Activated gamma-delta T cell treated with Interleukin-2 at 50 U/mL for 16 hours (primary cell): ENCODE measurements at regions not wholly inside any gene's neighbourhood (a gene's known extent, or its start where the extent isn't known, plus 50 kb on each side); places are given as distances from the start of the nearest gene placed in this dataset.

Experiments
- DNase-seq: peaks from one replicate; pipeline ENCODE4 v3.0.0-alpha.2; 2020

DNA sequence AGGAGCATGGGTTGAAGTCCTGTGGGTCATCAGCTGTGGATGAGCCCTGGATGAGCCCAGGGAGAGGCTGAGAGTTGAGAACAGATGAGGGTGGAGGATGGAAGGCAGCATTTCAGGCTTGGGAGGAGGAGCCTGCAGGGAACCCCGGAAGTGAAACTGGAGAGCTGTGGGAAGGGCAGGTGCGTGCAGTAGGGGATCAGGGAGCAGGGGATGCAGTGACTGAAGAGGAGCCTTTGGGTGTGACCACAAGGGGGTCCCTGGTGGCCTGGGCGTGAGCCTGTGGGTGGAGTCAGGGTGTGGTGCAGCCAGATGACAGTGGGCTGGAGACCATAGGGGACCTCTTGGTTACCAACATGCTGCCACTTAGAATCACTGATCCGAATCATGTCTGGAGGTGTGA is 115.5 kb downstream of the PAPOLA start:
- no peak for DNase-seq

DNA sequence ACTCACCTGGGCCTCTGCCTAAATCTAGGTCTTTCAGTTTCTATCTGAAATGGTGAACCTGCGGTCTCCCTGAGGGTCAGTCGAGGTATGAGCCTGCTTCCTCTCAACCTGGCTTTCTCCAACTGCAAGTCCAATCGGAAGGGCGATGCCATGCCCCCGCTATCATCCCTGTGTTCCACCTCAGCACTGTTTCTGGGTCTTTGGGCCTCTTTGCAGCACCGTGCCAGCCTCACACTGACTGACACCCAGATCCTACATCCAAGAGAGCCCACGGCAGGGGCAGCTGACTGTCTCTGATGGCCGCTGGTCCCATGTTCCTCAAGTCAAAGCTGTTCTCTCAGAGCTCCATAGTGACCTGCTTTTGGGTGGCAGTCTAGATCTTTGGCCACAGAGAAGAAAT is 120.7 kb downstream of the PAPOLA start:
- no peak for DNase-seq

DNA sequence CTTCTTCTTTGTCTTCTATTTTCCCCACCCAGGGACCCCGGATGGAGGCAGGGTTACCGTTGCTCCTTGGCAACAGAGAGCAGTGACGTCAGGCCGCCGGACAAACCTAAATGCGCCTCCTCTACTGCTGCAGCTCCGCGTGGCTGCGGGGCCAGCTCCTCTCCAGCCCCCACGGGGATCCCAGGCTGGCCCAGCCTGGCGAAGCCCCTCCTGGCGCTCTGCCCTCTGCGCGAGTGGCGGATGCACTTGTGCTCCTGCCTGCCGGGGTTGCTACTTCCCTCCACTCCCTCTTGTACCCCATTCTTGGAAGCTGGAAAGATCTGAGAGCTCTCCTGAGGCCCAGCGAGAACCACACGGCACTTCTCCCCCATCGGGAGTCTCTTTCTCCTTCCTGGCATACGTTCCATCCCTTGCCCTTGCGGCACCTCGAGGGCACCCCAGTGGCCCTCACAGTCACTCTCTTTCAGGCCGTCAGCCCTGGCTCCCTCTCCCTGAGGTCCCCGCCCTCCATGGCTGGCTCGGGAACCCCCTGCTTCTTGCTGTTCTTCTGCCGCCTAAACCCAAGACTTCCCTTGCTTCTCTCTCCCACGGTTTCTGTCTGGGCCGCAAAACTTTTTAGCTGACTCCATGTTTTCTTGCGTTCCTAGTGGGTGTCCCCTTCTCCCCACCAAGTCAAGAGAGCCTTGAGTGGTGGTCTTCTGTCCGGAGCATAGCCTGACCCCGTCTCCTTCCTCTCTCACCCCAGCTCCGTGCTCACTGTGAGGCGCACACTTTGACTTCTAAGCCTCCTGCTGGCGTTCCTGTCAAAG is 121.7 kb downstream of the PAPOLA start:
- no peak for DNase-seq

DNA sequence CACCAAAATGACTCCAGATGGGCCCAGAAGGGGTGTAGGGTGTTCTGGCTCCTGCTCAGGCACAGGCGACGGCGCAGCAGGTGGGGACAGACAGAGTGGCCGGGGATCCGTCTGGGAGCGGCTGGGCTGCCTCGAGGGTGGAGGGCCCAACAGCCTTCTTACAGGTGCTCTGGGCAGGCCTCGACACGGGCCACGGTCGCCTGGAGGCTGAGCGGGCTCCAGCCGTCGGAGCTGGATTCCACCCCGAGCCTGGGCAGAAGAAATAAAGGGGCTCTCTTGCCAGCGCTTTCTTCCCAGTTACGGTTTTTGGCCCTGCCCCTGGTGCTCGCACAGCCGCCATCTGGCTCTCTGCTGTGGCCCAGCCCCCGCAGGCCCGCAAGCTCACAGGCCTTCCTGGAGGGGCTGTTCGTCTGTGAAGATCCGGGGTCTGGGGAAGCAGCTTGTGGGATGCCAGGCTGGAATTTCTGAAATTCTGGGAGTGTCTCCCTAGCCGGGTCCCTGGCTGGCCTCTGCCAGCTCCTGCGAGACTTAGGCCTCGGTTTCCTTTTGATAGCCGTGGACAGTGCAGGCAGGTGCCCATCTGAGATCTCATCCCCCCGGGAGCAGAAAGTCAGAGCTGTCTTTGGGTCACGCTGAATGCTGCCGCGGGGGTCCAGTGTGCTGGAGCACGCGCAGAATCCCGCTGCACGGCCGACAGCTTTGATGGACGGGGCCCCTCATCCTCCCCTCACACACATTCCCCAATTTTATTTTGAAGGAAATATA is 122.7 kb downstream of the PAPOLA start:
- DNase-seq = no peak

DNA sequence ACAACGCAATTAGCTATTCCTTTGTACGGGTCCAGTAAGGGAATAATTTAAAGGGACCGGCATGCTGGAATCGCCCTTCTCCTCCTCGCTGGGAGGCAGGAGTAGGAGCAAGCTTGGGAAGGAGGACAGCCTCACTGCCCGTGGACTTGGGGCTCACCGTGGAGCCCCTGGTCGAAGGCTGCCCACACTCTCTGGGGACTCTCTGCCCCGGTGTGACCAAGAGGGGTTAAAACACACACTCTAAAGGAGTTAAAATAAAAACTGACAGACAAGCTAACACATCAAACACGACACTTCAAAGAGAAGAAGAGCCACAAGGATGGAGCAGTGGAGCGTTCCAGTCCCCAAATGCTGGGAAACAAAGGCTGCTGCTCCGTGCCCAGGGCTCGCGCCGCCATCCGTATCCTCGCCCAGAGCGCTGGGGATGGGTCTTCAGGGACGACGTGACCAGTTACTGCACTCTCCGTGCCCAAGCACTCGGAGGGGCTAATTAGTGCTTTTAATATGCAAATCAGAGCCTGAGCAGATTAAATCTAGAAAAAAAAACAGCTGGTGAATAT is 123.3 kb downstream of the PAPOLA start:
- no peak for DNase-seq

DNA sequence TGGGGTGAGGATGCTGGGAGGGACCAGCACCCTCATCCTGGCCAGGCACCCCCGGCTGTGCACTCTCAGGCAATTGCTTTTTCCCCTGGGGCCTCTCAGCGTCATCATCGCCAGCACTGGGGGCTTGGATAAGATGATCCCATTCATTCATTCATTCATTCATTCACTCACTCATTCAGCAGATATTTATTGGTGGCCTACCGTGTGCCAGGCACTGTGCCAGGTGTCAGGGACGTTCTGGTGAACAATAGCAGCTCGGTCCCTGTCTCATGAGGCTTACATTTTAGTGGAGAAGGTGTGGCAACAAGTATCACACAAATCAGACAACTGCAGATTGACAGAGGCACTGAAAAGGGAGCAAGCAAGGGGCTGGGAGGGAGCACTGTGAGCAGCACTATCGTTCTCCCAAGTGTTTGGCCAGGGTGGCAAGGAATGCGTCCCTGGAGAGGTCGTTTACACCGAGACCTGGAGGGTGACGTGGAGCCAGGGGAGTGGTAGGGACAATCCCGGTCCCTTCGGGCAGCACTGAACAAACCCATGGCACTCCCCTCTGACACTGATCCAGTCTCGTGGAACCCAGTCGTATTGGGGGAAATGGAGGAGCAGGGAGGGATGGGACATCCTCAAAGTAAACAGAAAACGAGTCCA is 124.1 kb downstream of the PAPOLA start:
- no peak for DNase-seq

DNA sequence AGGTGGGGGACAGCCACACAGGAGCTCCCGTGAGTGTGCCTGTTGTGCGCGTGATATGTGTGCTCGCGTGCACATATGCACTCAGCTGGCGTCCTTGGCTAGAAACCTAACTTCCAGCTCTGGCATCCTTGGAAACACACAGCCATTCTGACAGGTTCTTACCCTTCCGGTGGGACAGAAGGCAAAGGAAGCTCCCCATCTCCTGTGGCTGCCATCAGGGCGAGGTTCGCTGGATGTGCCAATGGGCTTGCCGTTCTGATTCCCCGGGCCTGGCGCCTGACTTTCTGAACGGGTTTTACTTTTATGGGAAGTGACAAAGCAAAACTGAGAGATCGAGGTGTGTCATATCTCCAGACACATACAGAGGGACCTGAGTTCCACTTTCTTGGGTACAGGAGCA is 124.7 kb downstream of the PAPOLA start:
- no peak for DNase-seq

DNA sequence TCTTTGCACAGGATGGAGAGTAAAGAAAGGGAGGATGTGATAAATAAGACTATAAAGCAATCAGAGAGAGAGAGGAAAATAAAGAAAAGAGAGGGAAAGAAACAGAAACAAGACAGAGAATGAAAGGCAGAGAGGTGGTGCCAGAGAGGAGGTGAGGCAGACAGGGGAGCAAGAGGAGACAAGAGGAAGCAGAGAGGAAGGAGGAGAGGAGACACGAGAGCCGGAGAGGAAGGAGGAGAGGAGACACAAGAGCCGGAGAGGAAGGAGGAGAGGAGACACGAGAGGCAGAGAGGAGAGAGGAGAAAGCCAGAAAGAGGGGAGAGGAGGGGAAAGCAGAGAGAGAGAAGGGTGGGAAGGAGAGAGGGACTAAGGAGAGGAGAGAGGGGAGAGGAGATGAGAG is 125.2 kb downstream of the PAPOLA start:
- no peak for DNase-seq

DNA sequence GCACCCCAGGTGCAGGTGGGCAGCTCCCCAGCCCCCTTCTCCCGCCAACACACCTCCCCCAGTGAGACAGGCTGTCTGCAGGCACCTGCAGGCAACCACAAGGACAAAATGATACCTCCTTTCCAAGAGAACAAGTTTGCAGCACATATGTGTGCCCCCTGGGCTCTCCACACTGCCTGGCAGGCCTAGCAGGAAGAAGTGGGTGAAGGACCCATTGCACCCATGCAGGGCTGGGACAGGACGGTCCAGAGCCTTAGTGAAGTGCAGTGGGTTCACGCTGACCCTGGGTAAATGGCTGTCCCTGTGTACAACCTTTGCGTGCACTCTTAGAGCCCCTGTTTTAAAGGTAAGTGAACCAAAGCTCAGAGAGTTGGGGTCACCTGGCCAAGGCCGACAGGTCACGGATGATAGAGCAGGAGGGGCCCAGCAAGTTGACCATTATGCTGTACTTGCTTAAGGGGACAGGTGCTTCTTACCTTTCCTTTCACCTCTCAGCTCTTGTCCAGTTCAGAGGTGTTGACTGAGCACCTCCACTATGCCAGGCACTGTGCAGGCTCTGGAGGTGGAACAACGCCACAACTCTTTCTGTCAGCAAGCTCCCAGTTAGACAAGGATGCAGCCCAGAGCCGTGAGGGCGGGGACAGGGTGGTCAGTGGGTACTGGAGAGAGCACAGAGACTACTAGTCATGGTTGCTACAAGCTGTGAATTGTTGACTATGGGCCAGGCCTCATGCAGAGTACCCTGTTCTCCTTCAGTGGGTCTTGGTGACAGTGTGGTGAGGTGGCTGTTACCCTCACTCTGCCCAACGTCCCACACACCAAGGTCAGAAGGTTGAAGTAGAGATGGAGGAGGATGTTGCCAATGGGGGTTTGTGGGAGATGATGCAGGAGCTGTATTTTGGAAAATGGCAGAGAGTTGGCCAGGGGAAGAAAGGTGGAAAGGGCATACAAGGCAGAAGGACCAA is 125.9 kb downstream of the PAPOLA start:
- no peak for DNase-seq

DNA sequence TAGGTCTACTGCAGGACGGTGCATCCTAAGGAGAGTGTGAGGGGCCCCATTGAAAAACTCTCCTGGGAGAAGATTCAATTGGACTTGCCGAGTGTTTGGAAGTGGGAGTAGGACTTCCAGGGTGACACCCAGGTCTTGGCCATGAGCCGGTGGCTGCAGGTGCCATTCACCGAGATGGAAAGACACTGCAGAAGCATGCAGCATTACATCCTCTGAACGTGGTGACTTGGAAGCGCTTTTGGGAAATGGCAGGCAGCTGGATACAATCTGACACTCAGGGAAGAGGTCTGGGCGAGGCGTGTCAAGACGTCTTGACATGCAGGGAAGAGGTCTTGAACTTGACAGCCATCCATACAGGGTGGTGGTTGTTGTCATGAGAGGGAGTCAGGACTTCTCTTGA is 126.9 kb downstream of the PAPOLA start:
- no peak for DNase-seq

DNA sequence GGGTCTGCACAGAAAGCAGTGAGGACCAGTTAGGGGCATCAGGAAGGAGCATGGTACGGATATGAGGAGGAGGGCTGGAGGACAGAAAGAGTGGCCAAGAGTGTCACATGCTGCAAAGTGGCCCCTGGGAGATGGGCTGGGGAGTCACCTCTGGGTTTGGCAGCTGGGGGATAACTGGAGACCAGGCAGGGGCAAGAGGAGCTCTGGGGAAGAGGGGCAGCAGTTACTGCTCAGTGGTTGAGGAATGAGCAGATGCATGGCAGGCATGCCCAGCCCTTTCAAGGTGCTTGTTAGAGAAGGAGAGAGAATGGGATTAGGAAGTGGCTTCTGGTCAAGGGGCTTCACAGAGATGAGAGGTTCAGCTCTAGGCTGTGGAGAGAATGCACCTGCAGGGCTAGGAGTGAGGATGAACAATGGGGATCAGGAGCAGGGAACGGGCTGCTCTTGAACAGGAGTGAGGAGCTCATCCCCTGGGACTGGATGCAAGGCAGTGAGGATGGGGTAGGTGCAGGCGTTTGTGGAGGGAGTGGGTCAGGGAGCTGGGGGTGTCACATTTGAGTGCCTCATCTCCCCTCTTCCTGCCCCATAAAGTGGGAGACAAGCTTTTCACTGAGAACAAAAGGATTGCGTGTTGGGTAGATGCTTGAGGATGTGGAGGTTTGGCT is 127.5 kb downstream of the PAPOLA start:
- no peak for DNase-seq

DNA sequence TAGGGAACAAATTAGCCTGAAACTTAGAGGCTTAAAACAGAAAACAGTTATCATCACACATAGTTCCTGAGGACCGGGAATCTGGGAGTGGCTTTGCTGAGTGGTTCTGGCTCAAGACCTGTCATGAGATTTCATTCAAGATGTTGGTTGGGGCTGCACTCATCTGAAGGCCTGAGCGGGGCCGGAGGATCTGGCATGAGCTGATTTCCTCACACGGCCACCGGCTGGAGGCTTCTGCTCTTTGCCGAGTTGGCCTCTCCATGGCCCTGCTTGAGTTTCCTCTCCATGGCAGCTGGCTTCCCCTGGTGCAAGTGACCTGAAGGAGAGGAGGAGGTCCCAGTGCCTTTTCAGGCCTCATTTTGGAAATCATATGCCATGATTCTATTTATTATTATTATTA is 128.1 kb downstream of the PAPOLA start:
- DNase-seq = no peak

DNA sequence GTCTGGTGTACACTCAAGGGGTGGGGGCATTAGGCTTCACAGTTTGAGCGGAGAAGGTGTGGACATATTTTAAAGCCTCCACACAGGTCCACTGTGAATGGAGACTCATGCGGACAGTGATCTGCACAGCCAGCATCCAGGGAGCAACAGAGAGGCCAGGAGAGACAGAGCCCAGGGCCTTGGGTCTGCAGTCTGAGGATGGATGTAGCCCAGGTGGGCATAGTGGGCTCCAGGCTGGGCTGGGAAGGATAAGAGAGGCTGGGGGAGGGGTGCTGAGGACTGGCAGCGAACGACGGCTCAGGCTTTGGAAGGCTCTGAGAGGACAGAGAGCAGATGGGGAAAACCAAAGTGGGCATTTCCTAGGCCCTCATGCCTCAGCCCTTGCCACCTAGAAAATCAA is 128.8 kb downstream of the PAPOLA start:
- DNase-seq = no peak

DNA sequence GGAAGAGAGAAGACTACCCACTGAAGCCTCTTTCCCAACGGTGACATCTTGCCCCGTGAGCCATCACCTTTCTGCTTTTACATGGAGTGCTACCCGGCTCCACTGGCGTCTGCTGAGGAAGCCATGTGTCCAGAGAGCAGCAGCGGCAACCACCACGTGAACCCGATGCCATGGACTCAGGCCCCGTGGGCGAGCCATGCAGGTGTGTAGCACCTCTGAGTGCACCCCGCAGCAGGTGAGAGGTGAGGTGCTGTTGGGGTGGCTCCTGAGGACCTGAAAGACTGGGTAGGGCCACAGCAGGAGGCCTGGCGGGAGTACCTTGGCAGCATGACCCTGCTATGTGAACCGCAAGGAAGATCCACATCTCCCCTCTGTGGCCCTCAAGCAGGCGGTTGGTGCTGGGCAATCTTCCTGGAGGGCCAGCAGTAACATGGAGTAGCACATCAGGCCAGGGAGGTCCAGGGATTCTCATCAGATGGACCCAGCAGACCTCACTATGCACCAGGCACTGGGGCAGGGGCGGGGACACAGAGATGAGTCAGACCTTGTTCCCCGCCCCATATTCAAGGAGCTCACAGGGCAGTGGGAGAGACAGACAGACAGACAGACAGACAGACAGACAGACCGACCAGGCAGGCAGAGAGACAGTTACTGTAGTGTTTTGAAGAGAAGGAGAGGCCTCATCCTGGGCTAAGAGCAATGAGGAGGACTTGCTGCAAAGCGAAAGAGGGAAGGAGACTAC is 129.6 kb downstream of the PAPOLA start:
- DNase-seq = no peak

DNA sequence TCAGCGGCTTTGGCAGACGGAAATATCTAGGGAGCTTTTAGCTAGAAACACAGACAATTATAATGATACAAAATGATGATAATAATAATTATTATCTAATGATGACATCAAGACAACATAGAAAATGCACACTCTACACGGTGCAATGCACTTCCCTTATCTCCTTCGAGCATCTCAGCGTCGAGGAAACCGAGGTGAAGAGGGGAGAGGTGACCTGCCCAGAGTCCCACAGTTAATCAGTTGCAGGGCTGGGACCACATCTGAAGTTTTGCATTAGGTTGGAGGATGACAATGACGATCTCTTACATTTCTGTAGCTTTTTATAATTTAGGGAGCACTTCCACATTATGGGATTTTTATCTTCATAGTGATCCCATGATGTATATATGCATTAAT is 130.2 kb downstream of the PAPOLA start:
- no peak for DNase-seq

DNA sequence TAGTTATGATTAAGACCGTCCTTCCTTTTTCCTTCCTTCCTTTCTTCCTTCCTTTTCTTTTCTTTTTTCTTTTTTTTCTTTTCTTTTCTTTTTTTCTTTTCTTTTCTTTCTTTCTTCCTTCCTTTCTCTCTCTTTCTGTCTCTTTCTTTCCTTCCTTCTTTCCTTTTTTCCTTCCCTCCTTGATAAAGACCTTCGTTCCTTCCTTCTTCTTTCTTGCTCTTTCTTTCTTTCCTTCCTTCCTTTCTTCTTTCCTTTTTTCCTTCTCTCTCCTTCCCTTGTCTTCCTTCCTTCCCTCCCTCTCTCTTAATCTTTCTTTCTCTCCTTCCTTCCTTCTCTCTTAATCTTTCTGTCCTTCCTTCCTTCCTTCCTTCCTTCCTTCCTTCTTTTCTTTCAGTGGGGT is 130.9 kb downstream of the PAPOLA start:
- DNase-seq = no peak

DNA sequence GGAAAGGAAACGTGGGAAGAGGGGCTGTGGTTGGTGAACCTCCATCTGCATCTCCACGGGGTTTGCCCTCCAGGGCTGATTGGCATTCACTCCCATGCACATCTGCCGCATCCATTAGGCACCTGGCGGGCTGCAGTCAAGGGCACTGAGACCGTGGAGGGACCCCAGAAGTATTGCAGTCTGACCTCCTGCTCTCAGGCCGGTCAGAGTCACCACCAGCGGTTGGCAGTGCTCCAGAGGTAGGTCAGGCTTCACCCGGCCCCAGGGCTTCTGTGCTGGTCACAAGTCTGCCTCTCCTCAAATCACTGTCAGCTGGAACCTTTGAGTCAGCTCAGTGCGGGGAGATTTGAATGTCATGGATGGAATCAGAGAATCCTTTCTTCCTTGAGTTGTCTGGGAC is 132.3 kb downstream of the PAPOLA start:
- DNase-seq = no peak

DNA sequence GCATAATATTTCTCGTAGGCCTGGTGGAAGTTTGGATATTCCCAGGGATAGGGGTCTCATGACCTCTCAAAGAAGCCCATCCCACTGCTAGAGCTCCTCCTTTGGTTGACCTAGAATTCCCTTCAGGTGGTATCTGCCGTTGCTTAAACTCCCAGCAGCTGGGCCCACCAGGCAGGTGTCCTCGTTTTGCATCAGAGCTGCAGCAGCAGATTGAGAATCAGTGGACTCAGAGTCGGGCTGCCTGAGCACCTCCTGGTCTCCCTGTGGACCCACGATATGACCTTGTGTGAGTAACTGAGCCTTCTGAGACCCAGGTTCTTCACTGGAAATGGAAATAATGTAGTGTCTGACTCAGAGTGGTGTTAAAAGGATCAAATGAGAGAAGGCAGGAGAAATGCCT is 132.7 kb downstream of the PAPOLA start:
- no peak for DNase-seq

DNA sequence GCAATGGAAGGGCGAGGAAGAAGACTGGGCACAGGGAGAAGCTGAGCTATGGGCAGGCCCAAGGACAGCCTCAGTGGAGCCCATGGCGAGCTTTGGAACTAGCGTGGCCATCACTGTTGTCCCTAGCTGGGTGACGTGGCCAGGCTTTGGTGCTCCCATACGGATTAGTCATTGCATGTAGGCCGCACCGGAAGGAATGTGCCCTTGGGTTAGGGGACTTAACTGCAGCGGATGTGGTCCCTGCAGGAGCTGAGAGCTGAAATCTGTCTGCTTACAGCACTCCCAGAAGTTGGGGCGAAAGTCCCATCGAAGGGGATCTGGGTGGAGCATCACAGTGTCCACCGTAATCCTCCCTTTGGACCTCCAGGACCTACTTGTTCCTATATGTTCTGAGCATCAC is 133.7 kb downstream of the PAPOLA start:
- no peak for DNase-seq

DNA sequence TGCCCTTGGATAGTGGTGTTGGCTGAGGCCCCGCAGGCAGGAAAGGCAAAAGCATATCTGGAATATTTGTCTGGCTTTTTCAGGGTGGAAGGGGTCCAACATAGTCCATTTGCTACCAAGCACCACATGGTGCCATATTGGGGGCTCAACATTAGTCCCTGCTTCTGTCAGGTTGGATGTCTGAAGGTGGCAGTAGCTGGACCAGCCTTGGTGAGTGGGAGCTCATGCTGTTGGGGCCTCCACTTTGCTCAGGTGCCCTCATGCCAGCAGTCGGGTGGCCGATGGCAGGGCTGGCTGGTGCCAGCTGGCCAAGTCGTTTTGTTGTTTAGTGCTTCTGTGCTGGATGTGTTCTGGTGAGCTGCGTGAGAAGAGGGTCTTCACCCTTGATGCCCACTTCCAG is 135.3 kb downstream of the PAPOLA start:
- no peak for DNase-seq
